Omental fat pad (tissue), 3 donors: ENCODE measurements at regions not wholly inside any gene's neighbourhood (a gene's known extent, or its start where the extent isn't known, plus 50 kb on each side); places are given as distances from the start of the nearest gene placed in this dataset.

Experiments used
- ATAC-seq: fragments of 150-250 bp; one replicate; pipeline ENCODE4 v1.9.1; 2016; ENCODE audit warnings: mild to moderate bottlenecking, moderate library complexity; ENCODE audit not compliant: low FRiP score
- DNase-seq: peaks from one replicate; pipeline ENCODE4 v3.0.0-alpha.2; 2019; ENCODE audit warnings: low spot score
- TF ChIP-seq, protein P1 (sequence below), 3 donors: fragments of 450-650 bp; IDR thresholded peaks; one replicate each; pipeline ENCODE4 v1.5.1; 2016 to 2017; ENCODE audit warnings: antibody characterized with exemption in 3 of 3, mild to moderate bottlenecking in 3 of 3, moderate library complexity in 2 of 3

DNA sequence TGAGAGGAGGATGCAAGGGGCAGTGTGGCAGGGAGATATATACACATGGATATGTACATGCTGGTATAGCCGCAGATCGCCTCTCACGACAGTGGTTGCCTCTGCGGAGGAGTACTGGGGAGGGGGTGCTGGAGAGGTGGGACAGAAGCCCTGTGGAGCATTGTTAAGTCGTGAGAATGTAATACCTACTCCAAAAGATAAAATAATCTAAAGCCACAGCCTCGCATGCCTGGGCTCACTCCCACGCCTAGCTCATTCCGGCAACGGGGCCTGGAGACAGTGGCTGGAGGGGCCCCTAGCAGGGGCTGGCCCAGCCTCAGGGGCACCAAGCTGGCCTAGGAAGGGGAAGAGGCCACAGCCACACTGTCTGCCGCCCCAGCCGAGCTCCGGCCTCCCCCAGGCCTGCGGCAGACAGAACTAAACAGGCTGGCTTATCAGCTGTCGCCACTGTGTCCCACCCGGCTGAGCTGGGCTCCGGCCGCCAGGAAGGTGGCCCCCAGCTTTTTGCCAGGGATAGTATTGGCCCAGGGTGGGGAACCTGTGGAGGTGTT lies 65.1 kb upstream of the LCTL start:
- no peak for ATAC-seq
- no peak for DNase-seq

DNA sequence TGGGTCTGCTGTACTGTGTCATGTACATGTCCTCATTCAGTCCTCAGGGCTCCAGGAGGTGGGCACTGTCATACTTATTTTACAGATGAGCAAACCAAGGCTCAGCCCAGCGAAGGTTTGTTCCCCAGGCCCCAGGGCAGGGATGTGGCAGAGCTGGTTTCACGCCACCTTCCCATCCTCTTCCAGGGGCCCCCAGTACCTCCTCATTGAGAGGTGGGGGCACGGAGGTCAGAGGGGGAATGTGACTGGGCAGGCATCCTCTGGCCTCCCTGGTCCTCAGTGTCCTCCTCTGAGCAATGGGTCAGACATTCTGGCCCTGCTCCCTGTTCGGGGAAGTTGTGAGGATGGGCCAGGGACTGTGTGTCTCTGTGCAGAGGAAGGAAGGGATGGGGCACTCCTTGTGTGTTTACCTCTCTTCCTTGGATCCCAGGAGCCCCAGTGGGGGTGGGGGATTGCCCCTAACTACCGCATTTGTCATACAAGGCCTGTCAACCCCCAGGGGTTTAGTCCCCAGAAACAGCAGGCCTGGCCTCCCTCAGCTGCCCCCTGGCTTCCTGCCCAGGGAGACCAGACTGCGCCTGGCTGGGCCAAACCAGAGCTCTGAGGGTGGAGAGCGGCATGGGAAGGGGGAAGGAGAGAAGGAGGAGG lies 65.9 kb upstream of the LCTL start:
- TF ChIP-seq, protein P1, sequence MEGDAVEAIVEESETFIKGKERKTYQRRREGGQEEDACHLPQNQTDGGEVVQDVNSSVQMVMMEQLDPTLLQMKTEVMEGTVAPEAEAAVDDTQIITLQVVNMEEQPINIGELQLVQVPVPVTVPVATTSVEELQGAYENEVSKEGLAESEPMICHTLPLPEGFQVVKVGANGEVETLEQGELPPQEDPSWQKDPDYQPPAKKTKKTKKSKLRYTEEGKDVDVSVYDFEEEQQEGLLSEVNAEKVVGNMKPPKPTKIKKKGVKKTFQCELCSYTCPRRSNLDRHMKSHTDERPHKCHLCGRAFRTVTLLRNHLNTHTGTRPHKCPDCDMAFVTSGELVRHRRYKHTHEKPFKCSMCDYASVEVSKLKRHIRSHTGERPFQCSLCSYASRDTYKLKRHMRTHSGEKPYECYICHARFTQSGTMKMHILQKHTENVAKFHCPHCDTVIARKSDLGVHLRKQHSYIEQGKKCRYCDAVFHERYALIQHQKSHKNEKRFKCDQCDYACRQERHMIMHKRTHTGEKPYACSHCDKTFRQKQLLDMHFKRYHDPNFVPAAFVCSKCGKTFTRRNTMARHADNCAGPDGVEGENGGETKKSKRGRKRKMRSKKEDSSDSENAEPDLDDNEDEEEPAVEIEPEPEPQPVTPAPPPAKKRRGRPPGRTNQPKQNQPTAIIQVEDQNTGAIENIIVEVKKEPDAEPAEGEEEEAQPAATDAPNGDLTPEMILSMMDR (IDR thresholded peaks at IDR 0.05) = no peak
- DNase-seq = no peak
- ATAC-seq = no peak

More for the DNA sequence above, 65.1 kb upstream of the LCTL start:
- TF ChIP-seq, protein P1 (IDR thresholded peaks at IDR 0.05) = no peak

GRCh38 chr15:66633041-66633937 lies 67.5 kb upstream of the LCTL start:
- ATAC-seq (no peak), DNase-seq (no peak)
- TF ChIP-seq, protein P1 (IDR thresholded peaks at IDR 0.05) = no peak

DNA sequence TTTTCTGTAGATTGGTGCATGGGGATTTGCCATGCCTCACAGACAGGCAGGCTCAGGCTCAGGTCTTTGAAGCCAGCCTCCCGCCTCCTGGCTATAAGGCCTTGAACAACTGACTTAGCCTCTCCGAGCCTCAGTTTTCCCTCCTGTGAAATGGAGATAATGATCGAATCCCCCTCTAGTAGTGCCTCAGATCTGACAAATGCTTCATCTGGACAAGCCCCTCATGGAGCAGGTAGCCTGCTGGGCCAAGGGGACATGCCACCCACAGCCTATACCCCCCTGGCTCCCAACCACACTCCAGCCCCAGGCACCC lies 68.1 kb upstream of the LCTL start:
- DNase-seq (no peak), ATAC-seq (no peak)
- TF ChIP-seq, protein P1 (IDR thresholded peaks at IDR 0.05) = no peak

GRCh38 chr15:66634540-66634939 lies 67.5 kb upstream of the SMAD6 start:
- no peak for ATAC-seq
- no peak for DNase-seq

GRCh38 chr15:66635006-66635405 lies 67.0 kb upstream of the SMAD6 start:
- DNase-seq (no peak), ATAC-seq (no peak)
- TF ChIP-seq, protein P1 (IDR thresholded peaks at IDR 0.05) = no peak

More at GRCh38 chr15:66634540-66634939, 67.5 kb upstream of the SMAD6 start:
- TF ChIP-seq, protein P1 (IDR thresholded peaks at IDR 0.05) = no peak
